ENCODE measurements at regions not wholly inside any gene's neighbourhood (a gene's known extent, or its start where the extent isn't known, plus 50 kb on each side); places are given as distances from the start of the nearest gene placed in this dataset.

DNA sequence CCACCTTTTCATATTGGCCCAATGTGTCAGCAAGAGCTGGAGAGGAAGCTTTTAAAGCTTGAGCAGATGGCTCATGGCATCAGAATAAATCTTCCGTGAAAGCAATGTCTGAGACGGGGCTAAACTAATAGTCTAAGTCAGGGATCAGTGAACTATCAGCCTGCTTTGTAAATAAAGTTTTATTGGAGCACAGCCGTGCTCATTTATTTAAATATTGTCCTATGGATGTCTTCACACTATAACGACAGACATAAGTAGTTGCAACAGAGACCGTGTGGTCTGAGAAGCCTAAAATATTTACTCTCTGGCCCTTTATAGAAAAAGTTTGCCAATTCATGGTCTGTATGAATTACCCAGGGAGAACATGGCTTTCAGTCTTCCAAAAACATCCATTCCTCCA is 85.6 kb upstream of the SLC44A1 start:
- Mint-ChIP-seq H3K4me1 (peaks cover 0 to 13% (median 5%) of the 10 kb centered on the region in 4 donors), H3K27ac (no peak overlapping the region), H3K27me3 (peaks cover 19% of the 10 kb centered on the region), H3K9me3 (no peaks in the 10 kb centered on the region), H3K36me3 (no peaks in the 10 kb centered on the region), H3K4me3 (no peak overlapping the region)
- H3K9me3 ChIP-seq (ENCODE audit: control insufficient read depth in 2 of 2, low read length in 2 of 2) = no peaks in the 10 kb centered on the region
- H3K4me3 ChIP-seq (ENCODE audit: low read depth, low read length) = no peak overlapping the region
- H3K36me3 ChIP-seq (ENCODE audit: control insufficient read depth, insufficient read depth, low read length) = no peaks in the 10 kb centered on the region
- ATAC-seq (ENCODE audit: low read depth in 2 of 2) (no peak), DNase-seq (no peak)
- H3K27me3 ChIP-seq (ENCODE audit: control insufficient read depth, insufficient read depth, low read length) = no peaks in the 10 kb centered on the region
- H3K27ac ChIP-seq (ENCODE audit: insufficient read depth, low read length, poor library complexity, severe bottlenecking) = no peak overlapping the region
- no peaks in the 10 kb centered on the region for H3K4me1 ChIP-seq (ENCODE audit: control insufficient read depth, insufficient read depth, low read length, poor library complexity, severe bottlenecking)

DNA sequence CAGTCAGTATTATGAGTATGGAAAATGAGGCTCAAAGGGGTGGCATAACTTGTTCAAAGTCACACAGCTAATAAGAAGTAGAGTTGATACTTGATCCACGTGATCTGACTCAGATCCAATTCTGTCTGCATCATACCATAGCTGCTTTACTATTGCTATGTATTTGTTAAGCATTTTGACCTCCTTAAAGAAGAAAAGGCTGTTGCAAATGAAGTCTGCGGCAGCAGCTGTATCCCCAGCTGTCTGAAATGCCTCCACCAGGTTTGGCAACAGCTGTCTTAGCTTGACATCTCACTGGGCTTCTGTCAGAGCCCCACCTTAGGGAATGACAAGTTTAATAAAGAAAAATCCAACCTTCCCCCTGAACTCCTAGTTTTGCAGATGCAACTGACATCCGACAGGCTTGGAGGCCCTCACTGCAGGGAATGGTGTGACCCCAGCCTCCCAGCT is 75.6 kb upstream of the SLC44A1 start:
- no peak for DNase-seq
- H3K27ac Mint-ChIP-seq = no peak overlapping the region
- Histone ChIP-seq H3K9me3 (ENCODE audit: control insufficient read depth in 2 of 2, low read length in 2 of 2) (no peaks in the 10 kb centered on the region), H3K27ac (ENCODE audit: insufficient read depth, low read length, poor library complexity, severe bottlenecking) (no peak overlapping the region), H3K27me3 (ENCODE audit: control insufficient read depth, insufficient read depth, low read length) (no peaks in the 10 kb centered on the region), H3K4me3 (ENCODE audit: low read depth, low read length) (no peak overlapping the region), H3K36me3 (ENCODE audit: control insufficient read depth, insufficient read depth, low read length) (no peaks in the 10 kb centered on the region), H3K4me1 (ENCODE audit: control insufficient read depth, insufficient read depth, low read length, poor library complexity, severe bottlenecking) (no peaks in the 10 kb centered on the region)
- H3K27me3 Mint-ChIP-seq = peaks cover 15% of the 10 kb centered on the region
- no peaks in the 10 kb centered on the region for H3K36me3 Mint-ChIP-seq
- no peak for ATAC-seq (ENCODE audit: low read depth in 2 of 2)
- no peaks in the 10 kb centered on the region for H3K4me1 Mint-ChIP-seq
- peaks cover 0 to 2% (median 0%) of the 10 kb centered on the region in 7 donors for H3K9me3 Mint-ChIP-seq
- no peak overlapping the region for H3K4me3 Mint-ChIP-seq

DNA sequence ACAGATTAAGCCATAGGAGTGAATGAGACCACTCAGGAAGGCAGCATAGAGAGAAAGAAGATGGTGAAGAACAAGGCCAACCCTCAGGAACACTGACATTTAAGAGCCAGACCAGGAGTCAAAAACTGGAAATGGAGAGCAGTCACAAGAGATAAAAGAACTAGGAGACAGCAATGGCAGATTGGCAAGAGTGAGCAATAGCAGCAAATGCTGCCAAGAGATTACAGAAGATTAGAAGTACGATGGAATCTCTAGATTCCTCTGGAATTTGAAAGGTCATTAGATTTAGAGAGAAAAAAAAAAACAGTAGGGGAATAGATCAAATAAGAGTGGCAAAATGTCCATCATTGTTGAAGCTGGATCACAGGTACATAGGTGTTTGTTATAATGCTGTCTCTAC is 73.4 kb upstream of the SLC44A1 start:
- Histone ChIP-seq H3K36me3 (ENCODE audit: control insufficient read depth, insufficient read depth, low read length) (no peaks in the 10 kb centered on the region), H3K4me1 (ENCODE audit: control insufficient read depth, insufficient read depth, low read length, poor library complexity, severe bottlenecking) (no peaks in the 10 kb centered on the region), H3K27ac (ENCODE audit: insufficient read depth, low read length, poor library complexity, severe bottlenecking) (no peak overlapping the region), H3K9me3 (ENCODE audit: control insufficient read depth in 2 of 2, low read length in 2 of 2) (no peaks in the 10 kb centered on the region), H3K4me3 (ENCODE audit: low read depth, low read length) (no peak overlapping the region), H3K27me3 (ENCODE audit: control insufficient read depth, insufficient read depth, low read length) (no peaks in the 10 kb centered on the region)
- H3K27me3 Mint-ChIP-seq = peaks cover 11% of the 10 kb centered on the region
- peaks cover 0 to 4% (median 0%) of the 10 kb centered on the region in 7 donors for H3K9me3 Mint-ChIP-seq
- H3K27ac Mint-ChIP-seq = peak overlapping the region in 1 of 3 donors; percentile 32
- no peak for ATAC-seq (ENCODE audit: low read depth in 2 of 2)
- H3K36me3 Mint-ChIP-seq = no peaks in the 10 kb centered on the region
- H3K4me3 Mint-ChIP-seq = no peak overlapping the region
- no peaks in the 10 kb centered on the region for H3K4me1 Mint-ChIP-seq
- no peak for DNase-seq

DNA sequence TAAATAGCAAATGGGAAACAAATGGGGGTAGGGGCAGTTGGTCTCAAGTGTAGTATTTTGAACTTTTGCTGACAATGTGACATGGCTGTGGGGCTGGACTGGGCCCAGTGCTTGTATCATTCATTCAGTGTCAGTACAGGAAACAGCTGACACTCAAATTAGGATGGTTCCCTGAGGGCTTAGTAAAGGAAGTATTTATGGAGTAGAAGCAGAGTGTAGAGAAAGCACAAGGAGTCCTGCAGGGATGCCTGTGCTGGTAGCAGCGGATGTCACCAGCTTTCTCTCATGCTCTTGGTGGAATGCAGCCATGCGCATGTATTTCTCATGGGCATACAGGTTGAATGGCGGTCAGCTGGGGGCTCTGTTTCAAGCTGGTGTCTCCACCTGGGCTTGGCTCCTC is 72.9 kb upstream of the SLC44A1 start:
- Histone ChIP-seq H3K27ac (ENCODE audit: insufficient read depth, low read length, poor library complexity, severe bottlenecking) (no peak overlapping the region), H3K9me3 (ENCODE audit: control insufficient read depth in 2 of 2, low read length in 2 of 2) (no peaks in the 10 kb centered on the region), H3K36me3 (ENCODE audit: control insufficient read depth, insufficient read depth, low read length) (no peaks in the 10 kb centered on the region), H3K4me3 (ENCODE audit: low read depth, low read length) (no peak overlapping the region), H3K4me1 (ENCODE audit: control insufficient read depth, insufficient read depth, low read length, poor library complexity, severe bottlenecking) (no peaks in the 10 kb centered on the region), H3K27me3 (ENCODE audit: control insufficient read depth, insufficient read depth, low read length) (no peaks in the 10 kb centered on the region)
- Mint-ChIP-seq H3K36me3 (no peaks in the 10 kb centered on the region), H3K9me3 (peaks cover 0 to 4% (median 0%) of the 10 kb centered on the region in 7 donors), H3K27ac (no peak overlapping the region), H3K27me3 (peaks cover 11% of the 10 kb centered on the region), H3K4me3 (no peak overlapping the region), H3K4me1 (no peaks in the 10 kb centered on the region)
- DNase-seq = no peak
- ATAC-seq (ENCODE audit: low read depth in 2 of 2) = no peak

DNA sequence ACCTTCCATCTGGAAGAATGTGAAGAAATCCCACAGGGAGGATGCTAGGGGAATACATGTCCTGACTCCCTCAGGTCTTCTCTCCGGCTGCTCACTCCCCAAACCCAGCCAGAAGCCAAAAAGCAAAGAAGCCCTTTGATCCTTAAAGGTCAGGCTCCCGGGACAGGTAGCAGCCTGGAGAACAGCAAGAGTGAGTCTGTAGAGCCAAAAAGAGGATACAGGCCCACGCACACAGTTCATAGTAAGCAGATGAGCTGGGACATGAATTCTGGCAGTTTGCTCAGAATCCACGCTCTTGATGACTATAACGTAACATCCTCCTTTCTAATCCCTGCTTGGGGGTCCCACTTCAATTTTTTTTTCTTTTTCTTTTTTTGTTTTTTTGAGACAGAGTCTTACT is 72.0 kb upstream of the SLC44A1 start:
- no peak overlapping the region for H3K4me3 Mint-ChIP-seq
- no peak for ATAC-seq (ENCODE audit: low read depth in 2 of 2)
- peaks cover 0 to 4% (median 0%) of the 10 kb centered on the region in 7 donors for H3K9me3 Mint-ChIP-seq
- H3K27me3 ChIP-seq (ENCODE audit: control insufficient read depth, insufficient read depth, low read length) = no peaks in the 10 kb centered on the region
- H3K4me3 ChIP-seq (ENCODE audit: low read depth, low read length) = no peak overlapping the region
- no peaks in the 10 kb centered on the region for H3K36me3 Mint-ChIP-seq
- DNase-seq = no peak
- no peaks in the 10 kb centered on the region for H3K4me1 Mint-ChIP-seq
- no peak overlapping the region for H3K27ac Mint-ChIP-seq
- no peaks in the 10 kb centered on the region for H3K4me1 ChIP-seq (ENCODE audit: control insufficient read depth, insufficient read depth, low read length, poor library complexity, severe bottlenecking)
- H3K27ac ChIP-seq (ENCODE audit: insufficient read depth, low read length, poor library complexity, severe bottlenecking) = no peak overlapping the region
- peaks cover 7% of the 10 kb centered on the region for H3K27me3 Mint-ChIP-seq
- H3K36me3 ChIP-seq (ENCODE audit: control insufficient read depth, insufficient read depth, low read length) = no peaks in the 10 kb centered on the region
- H3K9me3 ChIP-seq (ENCODE audit: control insufficient read depth in 2 of 2, low read length in 2 of 2) = no peaks in the 10 kb centered on the region

DNA sequence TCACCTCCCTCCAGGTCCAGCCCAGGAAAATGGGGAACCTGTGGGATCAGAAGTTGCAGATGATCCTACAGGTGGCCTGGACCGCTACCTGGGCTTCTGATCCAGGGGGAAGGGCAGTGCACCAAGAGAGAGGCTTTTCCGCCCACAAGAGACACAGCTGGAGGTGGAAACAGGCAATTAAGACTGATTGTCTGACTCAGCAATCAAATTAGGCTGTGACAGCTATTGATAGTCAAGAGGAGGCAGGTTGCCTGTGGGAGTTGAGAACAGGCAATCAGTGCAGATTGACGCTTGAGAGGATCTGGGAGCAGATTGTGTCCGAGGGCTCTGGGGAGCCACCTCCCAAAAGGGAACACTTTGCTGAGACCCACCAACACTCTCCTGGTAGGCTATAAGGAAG is 71.1 kb upstream of the SLC44A1 start:
- Mint-ChIP-seq H3K9me3 (peaks cover 0 to 4% (median 0%) of the 10 kb centered on the region in 7 donors), H3K27ac (no peak overlapping the region), H3K4me3 (no peak overlapping the region), H3K36me3 (no peaks in the 10 kb centered on the region), H3K4me1 (no peaks in the 10 kb centered on the region), H3K27me3 (peaks cover 7% of the 10 kb centered on the region)
- no peak for ATAC-seq (ENCODE audit: low read depth in 2 of 2)
- DNase-seq = no peak
- H3K27me3 ChIP-seq (ENCODE audit: control insufficient read depth, insufficient read depth, low read length) = no peaks in the 10 kb centered on the region
- H3K9me3 ChIP-seq (ENCODE audit: control insufficient read depth in 2 of 2, low read length in 2 of 2) = no peaks in the 10 kb centered on the region
- H3K4me3 ChIP-seq (ENCODE audit: low read depth, low read length) = no peak overlapping the region
- H3K36me3 ChIP-seq (ENCODE audit: control insufficient read depth, insufficient read depth, low read length) = no peaks in the 10 kb centered on the region
- H3K4me1 ChIP-seq (ENCODE audit: control insufficient read depth, insufficient read depth, low read length, poor library complexity, severe bottlenecking) = no peaks in the 10 kb centered on the region
- no peak overlapping the region for H3K27ac ChIP-seq (ENCODE audit: insufficient read depth, low read length, poor library complexity, severe bottlenecking)

DNA sequence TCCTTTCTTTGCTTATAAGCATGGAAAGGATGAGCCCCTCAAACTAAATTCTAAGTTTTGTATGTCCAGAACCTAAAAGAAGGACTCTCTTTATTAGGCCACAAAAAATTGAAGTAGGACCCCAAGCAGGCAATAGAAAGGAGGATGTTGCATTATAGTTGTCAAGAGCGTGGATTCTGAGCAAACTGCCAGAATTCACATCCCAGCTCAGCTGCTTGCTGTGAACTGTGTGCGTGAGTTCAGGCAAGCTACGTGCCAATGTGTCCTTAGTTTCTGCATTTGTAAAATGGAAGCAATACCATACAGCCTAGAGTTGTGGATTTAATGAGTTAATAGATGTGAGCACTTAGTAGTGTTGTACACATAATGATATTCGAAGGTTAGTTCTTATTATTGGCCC is 70.6 kb upstream of the SLC44A1 start:
- H3K4me1 Mint-ChIP-seq = no peaks in the 10 kb centered on the region
- DNase-seq = no peak
- Histone ChIP-seq H3K27ac (ENCODE audit: insufficient read depth, low read length, poor library complexity, severe bottlenecking) (no peak overlapping the region), H3K27me3 (ENCODE audit: control insufficient read depth, insufficient read depth, low read length) (no peaks in the 10 kb centered on the region), H3K4me3 (ENCODE audit: low read depth, low read length) (no peak overlapping the region), H3K36me3 (ENCODE audit: control insufficient read depth, insufficient read depth, low read length) (no peaks in the 10 kb centered on the region), H3K4me1 (ENCODE audit: control insufficient read depth, insufficient read depth, low read length, poor library complexity, severe bottlenecking) (no peaks in the 10 kb centered on the region), H3K9me3 (ENCODE audit: control insufficient read depth in 2 of 2, low read length in 2 of 2) (no peaks in the 10 kb centered on the region)
- no peak for ATAC-seq (ENCODE audit: low read depth in 2 of 2)
- H3K4me3 Mint-ChIP-seq = no peak overlapping the region
- H3K36me3 Mint-ChIP-seq = no peaks in the 10 kb centered on the region
- peaks cover 0 to 4% (median 0%) of the 10 kb centered on the region in 7 donors for H3K9me3 Mint-ChIP-seq
- H3K27ac Mint-ChIP-seq = no peak overlapping the region
- peaks cover 7% of the 10 kb centered on the region for H3K27me3 Mint-ChIP-seq

DNA sequence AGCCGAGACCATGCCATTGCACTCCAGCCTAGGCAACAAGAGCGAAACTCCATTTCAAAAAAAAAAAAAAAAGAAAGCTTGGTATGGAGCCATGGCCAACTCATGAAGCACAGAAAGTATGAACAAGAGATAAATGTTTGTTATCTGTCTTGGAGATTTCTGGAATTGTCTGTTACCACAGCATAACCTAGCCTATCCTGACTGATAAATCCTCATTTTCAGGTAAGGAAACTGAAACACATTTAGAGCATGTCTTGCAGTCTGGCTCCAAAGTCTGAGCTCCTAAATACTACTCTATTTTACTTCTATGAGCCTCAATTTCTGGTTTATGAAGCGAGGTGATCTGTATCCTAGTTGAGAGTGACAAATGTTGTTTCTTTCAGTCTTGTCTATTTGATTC is 68.3 kb upstream of the SLC44A1 start:
- H3K27me3 Mint-ChIP-seq = peaks cover 7% of the 10 kb centered on the region
- no peak overlapping the region for H3K4me3 Mint-ChIP-seq
- H3K9me3 Mint-ChIP-seq = peaks cover 0 to 2% (median 0%) of the 10 kb centered on the region in 7 donors
- Histone ChIP-seq H3K27me3 (ENCODE audit: control insufficient read depth, insufficient read depth, low read length) (no peaks in the 10 kb centered on the region), H3K36me3 (ENCODE audit: control insufficient read depth, insufficient read depth, low read length) (no peaks in the 10 kb centered on the region), H3K4me3 (ENCODE audit: low read depth, low read length) (no peak overlapping the region), H3K27ac (ENCODE audit: insufficient read depth, low read length, poor library complexity, severe bottlenecking) (no peak overlapping the region), H3K4me1 (ENCODE audit: control insufficient read depth, insufficient read depth, low read length, poor library complexity, severe bottlenecking) (no peaks in the 10 kb centered on the region), H3K9me3 (ENCODE audit: control insufficient read depth in 2 of 2, low read length in 2 of 2) (no peaks in the 10 kb centered on the region)
- no peak for ATAC-seq (ENCODE audit: low read depth in 2 of 2)
- no peaks in the 10 kb centered on the region for H3K4me1 Mint-ChIP-seq
- no peak for DNase-seq
- H3K36me3 Mint-ChIP-seq = no peaks in the 10 kb centered on the region
- no peak overlapping the region for H3K27ac Mint-ChIP-seq

All from CD4-positive, CD25-positive, alpha-beta regulatory T cell (primary cell).